GM21367 (cell line): ENCODE measurements at regions not wholly inside any gene's neighbourhood (a gene's known extent, or its start where the extent isn't known, plus 50 kb on each side); places are given as distances from the start of the nearest gene placed in this dataset.
"Not testable (repeated sequence)": the region's sequence is repeated elsewhere in the genome, so short reads cannot be mapped to it uniquely, and the experiment has no call there.

Experiments used
- ATAC-seq: cut with Tn5 transposase; IDR thresholded peaks from one replicate; pipeline ENCODE4 v1.9.1; 2021; ENCODE audit not compliant: unreplicated experiment

- no peak for ATAC-seq
These were observed 232.5 kb downstream of the PARP8 start for GRCh38 chr5:50898966-50899365.

GRCh38 chr5:50900952-50901510 is 234.6 kb downstream of the PARP8 start:
- ATAC-seq = no peak

GRCh38 chr5:50903651-50904050 is 237.2 kb downstream of the PARP8 start:
- ATAC-seq = no peak

- no peak for ATAC-seq
These were observed 239.6 kb downstream of the PARP8 start for GRCh38 chr5:50905996-50906570.

GRCh38 chr5:50920160-50920559 is 253.7 kb downstream of the PARP8 start:
- not testable (repeated sequence) for ATAC-seq

GRCh38 chr5:50921366-50922133 is 255.1 kb downstream of the PARP8 start:
- ATAC-seq = no peak

- peak; percentile 86 for ATAC-seq
These were observed 255.9 kb downstream of the PARP8 start for GRCh38 chr5:50922134-50922941.

GRCh38 chr5:50922942-50923767 is 256.7 kb downstream of the PARP8 start:
- no peak for ATAC-seq

- no peak for ATAC-seq
These were observed 257.5 kb downstream of the PARP8 start for GRCh38 chr5:50923768-50924494.

- ATAC-seq = no peak
These were observed 261.5 kb downstream of the PARP8 start for GRCh38 chr5:50927953-50928352.

- no peak for ATAC-seq
These were observed 262.7 kb downstream of the PARP8 start for GRCh38 chr5:50929174-50929573.

- no peak for ATAC-seq
These were observed 267.9 kb downstream of the PARP8 start for GRCh38 chr5:50934343-50934742.

GRCh38 chr5:50945139-50945538 is 278.7 kb downstream of the PARP8 start:
- no peak for ATAC-seq

GRCh38 chr5:50947906-50948683 is 281.7 kb downstream of the PARP8 start:
- no peak for ATAC-seq

- no peak for ATAC-seq
These were observed 286.9 kb downstream of the PARP8 start for GRCh38 chr5:50953290-50953689.

- no peak for ATAC-seq
These were observed 292.5 kb downstream of the PARP8 start for GRCh38 chr5:50958852-50959457.

GRCh38 chr5:50962934-50963872 is 296.8 kb downstream of the PARP8 start:
- peak; percentile 91 for ATAC-seq
